ENCODE measurements at regions not wholly inside any gene's neighbourhood (a gene's known extent, or its start where the extent isn't known, plus 50 kb on each side); places are given as distances from the start of the nearest gene placed in this dataset.
A peak's percentile ranks its signal among the peaks of the same experiment; 100 is the strongest.

DNA sequence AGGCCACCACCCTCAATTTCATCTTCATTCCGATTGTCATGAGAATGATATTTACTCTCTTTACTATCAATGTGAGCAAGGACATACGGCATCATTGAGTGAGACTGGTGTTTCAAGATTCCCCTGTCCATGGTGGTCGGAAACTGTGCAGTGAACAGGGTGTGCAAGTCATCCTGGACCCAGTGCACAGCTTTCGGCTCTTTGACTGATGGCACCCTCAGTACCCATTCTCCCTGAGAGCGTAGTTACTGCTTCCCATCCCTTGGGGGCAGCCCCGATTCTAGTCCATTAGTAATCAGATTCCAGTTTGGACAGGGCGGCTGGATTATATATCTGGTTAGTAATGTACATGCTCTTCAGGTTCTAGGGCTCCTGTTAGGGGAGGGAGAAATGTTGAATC lies 61.7 kb upstream of the SUB1 start:
- TF ChIP-seq, protein P1, sequence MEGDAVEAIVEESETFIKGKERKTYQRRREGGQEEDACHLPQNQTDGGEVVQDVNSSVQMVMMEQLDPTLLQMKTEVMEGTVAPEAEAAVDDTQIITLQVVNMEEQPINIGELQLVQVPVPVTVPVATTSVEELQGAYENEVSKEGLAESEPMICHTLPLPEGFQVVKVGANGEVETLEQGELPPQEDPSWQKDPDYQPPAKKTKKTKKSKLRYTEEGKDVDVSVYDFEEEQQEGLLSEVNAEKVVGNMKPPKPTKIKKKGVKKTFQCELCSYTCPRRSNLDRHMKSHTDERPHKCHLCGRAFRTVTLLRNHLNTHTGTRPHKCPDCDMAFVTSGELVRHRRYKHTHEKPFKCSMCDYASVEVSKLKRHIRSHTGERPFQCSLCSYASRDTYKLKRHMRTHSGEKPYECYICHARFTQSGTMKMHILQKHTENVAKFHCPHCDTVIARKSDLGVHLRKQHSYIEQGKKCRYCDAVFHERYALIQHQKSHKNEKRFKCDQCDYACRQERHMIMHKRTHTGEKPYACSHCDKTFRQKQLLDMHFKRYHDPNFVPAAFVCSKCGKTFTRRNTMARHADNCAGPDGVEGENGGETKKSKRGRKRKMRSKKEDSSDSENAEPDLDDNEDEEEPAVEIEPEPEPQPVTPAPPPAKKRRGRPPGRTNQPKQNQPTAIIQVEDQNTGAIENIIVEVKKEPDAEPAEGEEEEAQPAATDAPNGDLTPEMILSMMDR (IDR thresholded peaks at IDR 0.05 in 2 of 3, conservative IDR thresholded peaks at IDR 0.05 in 1 of 3; ENCODE audit: borderline replicate concordance in 1 of 3, insufficient read depth in 1 of 3, low read depth in 2 of 3, low read length in 2 of 3): peak in 2 of 3 experiments; percentile 34 to 49; a peak in 1 of 6 replicates
- TF ChIP-seq ELF1 (IDR thresholded peaks at IDR 0.05; ENCODE audit: borderline replicate concordance, low read depth) (no peak), EZH2 (IDR thresholded peaks at IDR 0.05) (no peak), EGR1 (IDR thresholded peaks at IDR 0.05; ENCODE audit: low read depth) (no peak), ZBTB33 (IDR thresholded peaks at IDR 0.05; ENCODE audit: extremely low read depth, insufficient replicate concordance, low read length) (no peak), ZNF274 (IDR thresholded peaks at IDR 0.05; ENCODE audit: low read depth, low read length) (no peak)

All from HCT116 (cell line).